Sigmoid colon (tissue), 6 donors: ENCODE measurements at regions not wholly inside any gene's neighbourhood (a gene's known extent, or its start where the extent isn't known, plus 50 kb on each side); places are given as distances from the start of the nearest gene placed in this dataset.
A peak's percentile ranks its signal among the peaks of the same experiment; 100 is the strongest.

Experiments
- DNase-seq: peaks from one replicate; pipeline ENCODE4 v3.0.0-alpha.2; 2019
- H3K27ac ChIP-seq, 4 donors: fragments of 200-600 bp; sonication (generic); one replicate each; pipeline ENCODE4 v1.5.1; 2016 to 2019; ENCODE audit warnings: mild to moderate bottlenecking in 1 of 4
- H3K27me3 ChIP-seq, 3 donors: fragments of 200-600 bp; sonication (generic); one replicate each; pipeline ENCODE4 v1.5.1; 2019; ENCODE audit warnings: mild to moderate bottlenecking in 1 of 3
- H3K36me3 ChIP-seq, 4 donors: fragments of 200-600 bp; sonication (generic); one replicate each; pipeline ENCODE4 v1.5.1; 2016 to 2019
- H3K4me1 ChIP-seq, 4 donors: fragments of 200-600 bp; sonication (generic); one replicate each; pipeline ENCODE4 v1.5.1; 2017 to 2019
- H3K4me3 ChIP-seq, 4 donors: fragments of 200-600 bp; sonication (generic); one replicate each; pipeline ENCODE4 v1.5.1; 2017 to 2019; ENCODE audit warnings: mild to moderate bottlenecking in 2 of 4, moderate library complexity in 1 of 4
- H3K9me3 ChIP-seq, 4 donors: fragments of 200-600 bp in 3 of 4; sonication (generic) in 3 of 4; one replicate each; pipeline versions ENCODE4 v1.5.1 to v1.6.1; 2013 to 2019
- EP300 ChIP-seq, 4 donors: sonication (generic); formaldehyde crosslinking; IDR thresholded peaks; one replicate each; pipeline ENCODE4 v1.6.1; 2017; ENCODE audit warnings: antibody characterized with exemption in 4 of 4
- POLR2A ChIP-seq, 2 donors: fragments of 450-650 bp; IDR thresholded peaks; one replicate each; pipeline ENCODE4 v1.6.1; 2016; ENCODE audit warnings: antibody characterized with exemption in 2 of 2, mild to moderate bottlenecking in 2 of 2, moderate library complexity in 2 of 2
- POLR2AphosphoS5 ChIP-seq, 4 donors: sonication (generic); formaldehyde crosslinking; IDR thresholded peaks; one replicate each; pipeline ENCODE4 v1.6.1; 2017; ENCODE audit warnings: antibody characterized with exemption in 4 of 4
- WGBS, 2 donors: extraction: QIAGEN DNeasy Blood & Tissue Kit; methylation state at CpG; one replicate each; pipeline ENCODE4 v1.1.7; 2013; 5-methylcytosine and 5-hydroxymethylcytosine counted together
- intact Hi-C: fragments of 100-400 bp; cut with DNase I; formaldehyde crosslinking; loops from one replicate; pipeline ENCODE4 v1.15.1; 2023
- TF ChIP-seq, protein P1 (sequence below), 4 experiments: fragments of 450-650 bp in 3 of 4; fragments of 200-600 bp in 1 of 4; IDR thresholded peaks; one replicate each; pipeline ENCODE4 v1.5.1; 2016 to 2019; ENCODE audit warnings: antibody characterized with exemption in 4 of 4, mild to moderate bottlenecking in 3 of 4, moderate library complexity in 2 of 4
- donor health status: healthy with polysubstance abuse.
- donor health status: healthy.

DNA sequence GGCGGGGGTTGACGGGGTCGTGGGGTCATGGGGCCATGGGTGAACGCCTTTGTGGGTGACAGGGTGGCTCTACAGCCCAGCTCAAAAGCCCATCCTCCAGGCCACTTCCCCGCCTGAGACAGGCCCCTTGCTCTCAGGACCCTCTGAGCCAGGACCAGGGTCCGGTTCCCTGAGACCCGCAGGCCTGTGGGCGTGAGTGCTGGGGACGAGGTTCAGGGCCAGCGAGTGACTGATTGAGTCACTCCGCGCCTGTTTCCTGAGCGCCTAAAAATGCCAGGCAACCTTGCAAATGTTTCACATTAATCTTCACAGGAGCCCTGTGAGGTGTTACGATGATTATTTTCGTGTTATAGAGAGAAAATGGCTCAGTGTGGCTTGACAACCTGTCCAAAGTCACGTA lies 97.8 kb downstream of the ZNF674 start:
- H3K27me3 ChIP-seq = no peaks in the 10 kb centered on the region
- peak overlapping the region; percentile 73 to 74 (median 74) for H3K4me3 ChIP-seq
- 0% methylated on average over 16 of the region's 16 CpGs for WGBS, 2 donors
- H3K4me1 ChIP-seq = peaks cover 0 to 5% (median 0%) of the 10 kb centered on the region in 4 donors
- no peaks in the 10 kb centered on the region for H3K9me3 ChIP-seq
- intact Hi-C loops = no loop called here
- peaks cover 0 to 13% (median 0%) of the 10 kb centered on the region in 4 donors for H3K36me3 ChIP-seq
- DNase-seq = no peak
- peak overlapping the region; percentile 81 to 89 (median 82) for H3K27ac ChIP-seq
- no peak for TF ChIP-seq POLR2A (IDR thresholded peaks at IDR 0.05)
- TF ChIP-seq, protein P1, sequence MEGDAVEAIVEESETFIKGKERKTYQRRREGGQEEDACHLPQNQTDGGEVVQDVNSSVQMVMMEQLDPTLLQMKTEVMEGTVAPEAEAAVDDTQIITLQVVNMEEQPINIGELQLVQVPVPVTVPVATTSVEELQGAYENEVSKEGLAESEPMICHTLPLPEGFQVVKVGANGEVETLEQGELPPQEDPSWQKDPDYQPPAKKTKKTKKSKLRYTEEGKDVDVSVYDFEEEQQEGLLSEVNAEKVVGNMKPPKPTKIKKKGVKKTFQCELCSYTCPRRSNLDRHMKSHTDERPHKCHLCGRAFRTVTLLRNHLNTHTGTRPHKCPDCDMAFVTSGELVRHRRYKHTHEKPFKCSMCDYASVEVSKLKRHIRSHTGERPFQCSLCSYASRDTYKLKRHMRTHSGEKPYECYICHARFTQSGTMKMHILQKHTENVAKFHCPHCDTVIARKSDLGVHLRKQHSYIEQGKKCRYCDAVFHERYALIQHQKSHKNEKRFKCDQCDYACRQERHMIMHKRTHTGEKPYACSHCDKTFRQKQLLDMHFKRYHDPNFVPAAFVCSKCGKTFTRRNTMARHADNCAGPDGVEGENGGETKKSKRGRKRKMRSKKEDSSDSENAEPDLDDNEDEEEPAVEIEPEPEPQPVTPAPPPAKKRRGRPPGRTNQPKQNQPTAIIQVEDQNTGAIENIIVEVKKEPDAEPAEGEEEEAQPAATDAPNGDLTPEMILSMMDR (IDR thresholded peaks at IDR 0.05) = no peak
- no peak for TF ChIP-seq POLR2AphosphoS5 (IDR thresholded peaks at IDR 0.05)
- TF ChIP-seq EP300 (IDR thresholded peaks at IDR 0.05) = no peak

DNA sequence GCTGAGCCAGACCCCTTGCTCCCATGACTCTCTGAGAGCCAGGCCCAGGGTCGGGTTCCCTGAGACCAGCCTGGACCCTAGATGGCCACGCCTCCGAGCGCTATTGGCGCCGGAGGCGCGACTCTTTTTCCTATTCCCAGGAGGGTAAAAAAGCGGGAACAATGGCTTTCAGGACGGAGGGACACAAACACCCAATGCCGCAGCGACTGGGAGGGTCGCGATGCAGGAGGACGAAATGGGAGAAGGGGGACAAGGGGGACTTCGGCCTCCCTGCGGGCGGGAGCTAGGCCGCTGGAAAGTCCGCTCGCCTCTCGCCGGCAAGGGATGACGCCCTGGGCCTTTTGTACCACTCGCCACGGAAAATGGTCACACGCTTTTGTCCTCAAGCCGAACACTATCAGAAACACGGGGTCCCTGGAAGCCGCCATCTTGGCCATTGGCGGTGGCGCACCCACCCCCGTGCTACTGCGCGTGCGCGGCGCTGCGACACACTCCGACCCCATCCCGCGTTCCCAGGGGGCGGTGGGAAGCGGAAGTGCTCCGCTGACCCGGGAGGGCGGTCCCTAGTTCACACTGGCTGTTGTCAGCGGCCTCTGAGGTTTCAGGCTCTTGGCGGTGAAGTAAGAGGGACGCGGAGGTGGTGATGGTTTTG lies 98.4 kb downstream of the ZNF674 start:
- peak overlapping the region; percentile 73 to 74 (median 74) for H3K4me3 ChIP-seq
- H3K4me1 ChIP-seq = peaks cover 0 to 5% (median 0%) of the 10 kb centered on the region in 4 donors
- H3K9me3 ChIP-seq = no peaks in the 10 kb centered on the region
- 0 to 1% methylated on average over 50 of the region's 51 CpGs for WGBS, 2 donors
- intact Hi-C loops = no loop called here
- H3K27ac ChIP-seq = peak overlapping the region; percentile 81 to 89 (median 82)
- DNase-seq = peak; percentile 92
- H3K27me3 ChIP-seq = no peaks in the 10 kb centered on the region
- peaks cover 0 to 13% (median 0%) of the 10 kb centered on the region in 4 donors for H3K36me3 ChIP-seq
- TF ChIP-seq, protein P1 (IDR thresholded peaks at IDR 0.05) = no peak
- peak; percentile 71 to 94 (median 82) for TF ChIP-seq POLR2AphosphoS5 (IDR thresholded peaks at IDR 0.05)
- peak; percentile 62 to 64 for TF ChIP-seq POLR2A (IDR thresholded peaks at IDR 0.05)

DNA sequence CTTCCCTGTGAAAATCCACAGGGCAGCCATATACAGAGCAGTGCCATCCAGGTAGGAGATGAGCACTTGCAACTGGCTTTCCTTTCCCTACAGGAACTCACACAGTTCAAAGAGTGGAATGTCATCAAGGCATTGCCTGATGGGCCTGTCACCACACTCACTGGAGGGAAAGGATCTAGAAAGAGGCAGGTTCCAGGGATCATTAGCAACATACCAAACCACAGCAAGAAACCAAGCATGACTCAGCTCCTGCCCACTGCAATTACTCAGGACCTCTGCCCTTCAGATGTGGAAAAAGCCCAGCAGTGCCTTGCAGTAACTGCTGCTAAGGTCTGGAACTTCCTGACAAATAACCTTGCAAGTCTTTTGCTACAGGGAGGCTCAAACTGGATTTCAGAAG lies 101.2 kb downstream of the ZNF674 start:
- no peaks in the 10 kb centered on the region for H3K9me3 ChIP-seq
- intact Hi-C loops = no loop called here
- no peak overlapping the region for H3K27ac ChIP-seq
- no peaks in the 10 kb centered on the region for H3K27me3 ChIP-seq
- DNase-seq = no peak
- no peaks in the 10 kb centered on the region for H3K36me3 ChIP-seq
- peaks cover 0 to 5% (median 0%) of the 10 kb centered on the region in 4 donors for H3K4me1 ChIP-seq
- no peak overlapping the region for H3K4me3 ChIP-seq
- TF ChIP-seq EP300 (IDR thresholded peaks at IDR 0.05) = no peak

DNA sequence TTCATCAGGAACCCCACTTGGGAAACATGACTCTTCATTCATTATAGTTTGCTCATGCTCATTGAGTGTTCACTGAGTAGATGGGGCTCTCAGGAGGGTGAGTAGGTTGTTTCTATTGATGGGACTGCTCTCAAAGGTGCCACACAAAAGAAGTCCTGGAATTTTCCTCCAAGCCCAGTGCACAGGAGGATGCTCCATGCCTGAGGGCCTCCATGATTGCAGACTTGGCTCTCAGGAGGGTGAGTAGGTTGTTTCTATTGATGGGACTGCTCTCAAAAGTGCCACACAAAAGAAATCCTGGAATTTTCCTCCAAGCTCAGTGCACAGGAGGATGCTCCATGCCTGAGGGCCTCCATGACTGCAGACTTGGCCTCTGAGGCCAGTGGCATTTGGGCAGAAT lies 108.5 kb downstream of the ZNF674 start:
- H3K27ac ChIP-seq = no peak overlapping the region
- H3K27me3 ChIP-seq = peaks cover 0 to 2% (median 0%) of the 10 kb centered on the region in 3 donors
- no peaks in the 10 kb centered on the region for H3K4me1 ChIP-seq
- no peak overlapping the region for H3K4me3 ChIP-seq
- intact Hi-C loops = no loop called here
- DNase-seq = no peak
- H3K9me3 ChIP-seq = no peaks in the 10 kb centered on the region
- no peak for TF ChIP-seq POLR2AphosphoS5 (IDR thresholded peaks at IDR 0.05)
- TF ChIP-seq, protein P1 (IDR thresholded peaks at IDR 0.05) = no peak
- TF ChIP-seq POLR2A (IDR thresholded peaks at IDR 0.05) = no peak
- no peak for TF ChIP-seq EP300 (IDR thresholded peaks at IDR 0.05)
- no peaks in the 10 kb centered on the region for H3K36me3 ChIP-seq

DNA sequence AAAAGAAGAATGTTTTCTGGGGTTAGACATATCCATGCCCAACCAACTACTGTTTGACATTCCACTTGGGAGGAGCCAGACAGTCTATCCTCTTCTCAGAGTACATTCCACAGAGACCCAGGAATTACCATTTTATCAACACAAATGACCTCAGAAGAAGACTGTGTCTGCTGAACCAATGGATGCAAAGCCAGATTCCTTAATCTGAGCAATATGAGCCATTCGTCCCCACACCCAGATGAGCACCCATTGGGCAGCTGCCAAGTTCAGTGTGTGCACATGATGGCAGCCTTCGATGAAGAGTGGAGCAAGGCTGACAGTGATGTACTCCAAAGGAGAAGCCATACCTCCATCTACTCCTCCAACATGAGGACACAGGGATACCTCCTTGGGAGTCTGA lies 111.3 kb downstream of the ZNF674 start:
- Histone ChIP-seq H3K4me3 (no peak overlapping the region), H3K9me3 (no peaks in the 10 kb centered on the region), H3K36me3 (no peaks in the 10 kb centered on the region), H3K27me3 (peaks cover 0 to 2% (median 0%) of the 10 kb centered on the region in 3 donors), H3K27ac (no peak overlapping the region), H3K4me1 (no peaks in the 10 kb centered on the region)
- TF ChIP-seq, protein P1 (IDR thresholded peaks at IDR 0.05) = no peak
- TF ChIP-seq EP300 (IDR thresholded peaks at IDR 0.05) (no peak), POLR2A (IDR thresholded peaks at IDR 0.05) (no peak), POLR2AphosphoS5 (IDR thresholded peaks at IDR 0.05) (no peak)
- DNase-seq = no peak
- intact Hi-C loops = no loop called here
- WGBS, 2 donors = 69 to 87% methylated on average over 2 of the region's 2 CpGs
